Smooth muscle cell of the brain vasculature (primary cell): ENCODE measurements at regions not wholly inside any gene's neighbourhood (a gene's known extent, or its start where the extent isn't known, plus 50 kb on each side); places are given as distances from the start of the nearest gene placed in this dataset.
"Not testable (repeated sequence)": the region's sequence is repeated elsewhere in the genome, so short reads cannot be mapped to it uniquely, and the experiment has no call there.

Experiments used
- DNase-seq: peaks from one replicate; pipeline ENCODE4 v3.0.0-alpha.2; 2012; ENCODE audit warnings: low read depth, low spot score

DNA sequence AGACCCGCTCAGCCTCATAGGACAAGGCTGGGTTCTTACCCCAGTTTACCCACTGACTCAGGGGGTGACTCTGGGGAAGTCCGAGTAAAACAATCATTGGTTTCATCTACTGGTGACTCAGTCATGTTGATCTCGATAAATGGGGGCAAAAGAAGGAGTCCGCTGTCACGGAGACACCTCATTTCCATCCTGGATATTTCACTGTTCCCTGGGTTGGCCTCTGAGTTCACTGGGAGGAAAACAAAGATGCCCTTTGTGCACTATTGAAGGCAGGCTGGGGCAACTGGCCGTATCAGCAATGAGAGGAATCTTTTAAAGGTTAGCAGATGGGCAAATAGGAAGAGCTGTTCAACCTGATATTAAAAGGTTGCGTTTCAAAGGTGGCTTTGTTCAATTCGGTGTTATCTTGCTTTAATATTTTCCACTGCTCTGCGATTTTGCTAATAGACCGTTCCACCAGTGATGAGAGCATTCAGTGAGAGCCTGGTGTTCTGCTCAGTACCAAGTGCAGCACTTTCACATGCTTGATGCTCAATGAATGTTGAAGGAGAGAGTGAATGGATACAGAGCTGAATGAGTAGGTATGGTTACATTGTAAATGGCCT lies 110.2 kb upstream of the EGFLAM start:
- DNase-seq: no peak

DNA sequence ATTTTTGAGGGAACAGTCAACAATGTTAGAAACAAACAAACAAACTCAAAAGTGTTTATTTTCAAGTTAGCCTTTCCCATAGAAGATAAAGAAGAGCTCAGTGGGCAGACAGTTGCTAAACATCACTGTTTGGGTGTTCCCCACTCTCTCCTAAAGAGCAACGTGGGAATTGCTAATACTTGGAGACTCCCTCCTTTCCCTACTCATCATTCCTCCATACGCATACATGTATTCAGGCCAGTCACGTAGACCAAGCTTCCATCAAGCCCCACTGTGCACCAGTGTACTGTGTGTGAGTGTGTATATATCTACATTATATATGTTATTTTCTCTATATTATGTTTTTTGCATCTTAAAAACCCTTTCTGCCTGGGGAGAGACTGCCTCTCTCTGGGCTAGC lies 115.0 kb upstream of the EGFLAM start:
- DNase-seq: no peak

DNA sequence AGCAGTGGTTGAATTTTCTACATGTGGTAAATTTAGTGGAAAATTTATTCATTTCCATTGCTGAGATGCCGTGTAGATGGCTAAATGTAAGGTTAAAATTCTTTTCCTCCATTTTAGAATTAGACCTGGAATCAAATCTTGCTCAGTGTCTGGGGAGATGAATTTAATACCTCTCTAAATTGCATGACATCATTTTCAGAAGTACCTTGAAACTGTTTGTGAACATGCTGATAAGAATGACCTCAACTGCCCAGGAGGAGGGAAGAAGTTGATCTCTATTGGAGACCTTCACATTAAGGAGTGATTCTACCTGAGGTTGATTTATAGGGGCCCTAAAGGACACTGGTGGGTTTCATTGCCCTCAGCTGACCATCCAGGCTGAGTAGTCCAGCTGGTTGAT lies 116.7 kb upstream of the EGFLAM start:
- DNase-seq: no peak

DNA sequence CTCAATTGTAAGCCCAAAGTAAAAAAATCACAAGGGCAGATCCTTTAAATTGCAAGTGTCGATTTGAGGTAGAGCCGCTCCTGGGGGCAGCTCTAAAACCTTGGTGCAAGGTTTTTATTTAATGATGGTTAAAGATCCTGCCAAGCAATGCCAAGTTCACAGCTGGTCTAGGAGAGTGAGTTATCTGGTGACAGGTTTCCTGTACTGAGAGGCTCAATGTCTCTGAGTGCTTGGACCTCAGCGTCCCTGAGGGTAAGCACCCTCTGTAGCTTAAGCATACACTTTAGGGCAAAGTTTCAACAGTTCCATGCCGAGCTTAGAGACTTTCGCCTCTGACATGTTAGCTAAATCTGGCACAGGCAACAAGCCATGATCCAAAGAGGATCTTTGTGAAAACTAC lies 119.8 kb upstream of the EGFLAM start:
- no peak for DNase-seq

DNA sequence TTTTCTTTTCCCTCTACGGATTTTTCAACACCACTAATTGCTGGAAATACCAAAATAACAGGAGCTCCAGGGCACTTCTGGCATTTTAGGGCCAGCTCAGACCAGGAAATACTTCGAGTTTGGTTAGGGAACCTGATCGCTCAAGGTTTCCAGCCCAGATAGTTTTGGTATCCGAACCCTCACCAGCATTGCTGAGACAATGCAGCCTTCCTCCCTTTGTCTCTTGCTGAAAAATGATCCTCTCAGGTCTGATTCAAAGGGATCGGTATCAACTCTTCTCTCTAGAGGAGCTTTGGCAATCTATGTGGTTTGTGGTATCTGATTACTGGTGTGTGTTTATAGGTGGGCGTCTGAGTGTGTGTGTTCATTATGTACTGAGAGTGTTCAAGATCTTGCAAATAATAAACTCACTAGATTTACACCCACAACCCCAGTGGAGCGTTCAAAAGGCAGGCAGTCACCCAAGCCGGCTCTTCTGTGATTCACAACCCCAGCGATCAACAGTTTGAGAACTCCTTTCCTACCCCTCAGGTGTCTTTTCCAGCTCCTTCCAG lies 122.8 kb upstream of the EGFLAM start:
- DNase-seq: no peak

DNA sequence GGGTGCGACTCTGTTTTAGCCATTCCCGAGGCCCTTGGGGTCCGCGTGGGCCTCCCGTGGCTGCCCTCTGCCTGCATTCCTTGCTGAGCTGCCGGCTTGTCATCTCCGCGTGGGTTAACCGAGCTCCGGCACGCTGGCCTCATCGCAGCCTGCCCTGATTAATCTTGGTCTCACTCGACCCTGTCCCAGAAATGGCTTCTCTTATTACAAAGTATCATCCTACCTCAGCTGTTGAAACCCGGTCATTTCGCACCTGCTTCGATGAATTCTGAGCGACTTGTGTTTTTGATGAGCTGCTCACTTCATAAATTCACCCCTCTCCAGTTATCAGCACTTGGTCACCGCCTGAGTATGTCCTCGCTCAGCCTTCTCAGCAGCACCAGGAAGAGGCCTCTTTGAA lies 123.5 kb upstream of the EGFLAM start:
- DNase-seq: no peak

DNA sequence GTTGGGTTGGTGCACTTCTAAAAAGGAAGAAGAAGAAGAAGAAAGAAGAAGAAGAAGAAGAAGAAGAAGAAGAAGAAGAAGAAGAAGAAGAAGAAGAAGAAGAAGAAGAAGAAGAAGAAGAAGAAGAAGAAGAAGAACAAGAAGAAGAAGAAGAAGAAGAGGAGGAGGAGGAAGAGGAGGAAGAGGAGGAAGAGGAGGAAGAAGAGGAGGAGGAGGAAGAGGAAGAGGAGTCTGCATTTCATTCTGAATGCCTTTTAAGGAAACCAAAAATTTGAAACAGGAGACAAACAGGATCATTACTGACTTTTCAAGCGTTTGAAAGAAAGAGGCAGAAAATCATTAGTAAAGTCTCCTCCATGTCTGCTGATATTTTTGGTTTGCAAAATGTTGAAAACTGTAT lies 124.1 kb upstream of the EGFLAM start:
- not testable (repeated sequence) for DNase-seq

DNA sequence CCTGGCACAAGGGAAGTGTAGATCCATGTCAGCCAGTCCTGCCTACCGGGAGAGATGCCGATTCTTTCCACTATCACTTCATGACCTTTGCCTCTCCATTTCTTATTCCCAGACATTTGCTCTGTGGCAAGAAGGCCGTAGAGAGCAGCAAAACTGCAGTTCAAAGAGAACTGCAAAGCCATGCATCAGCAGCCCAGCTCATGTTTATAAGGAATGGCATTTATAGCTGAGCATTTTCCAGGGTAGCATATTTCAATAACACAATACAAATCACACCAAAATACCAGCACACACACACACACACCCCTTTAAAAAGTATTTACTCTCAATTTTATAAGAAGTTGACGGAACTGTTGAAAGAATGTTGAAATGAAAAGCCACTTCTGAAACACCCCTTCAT lies 126.7 kb upstream of the EGFLAM start:
- DNase-seq: no peak

DNA sequence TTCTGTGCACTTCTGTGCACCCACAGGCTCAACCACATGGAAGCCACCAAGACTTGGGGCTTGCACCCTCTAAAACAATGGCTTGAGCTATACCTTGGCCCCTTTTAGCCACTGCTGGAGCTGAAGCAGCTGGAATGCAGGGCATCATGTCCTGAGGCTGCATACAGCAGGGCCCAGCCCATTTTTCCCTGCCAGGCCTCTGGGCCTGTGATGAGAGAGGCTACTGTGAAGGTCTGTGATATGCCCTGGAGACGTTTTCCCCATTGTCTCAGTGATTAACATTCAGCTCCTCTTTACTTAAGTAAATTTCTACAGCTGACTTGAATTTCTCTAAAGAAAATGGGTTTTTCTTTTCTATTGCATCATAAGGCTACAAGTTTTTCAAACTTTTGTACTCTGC lies 134.0 kb upstream of the EGFLAM start:
- no peak for DNase-seq

DNA sequence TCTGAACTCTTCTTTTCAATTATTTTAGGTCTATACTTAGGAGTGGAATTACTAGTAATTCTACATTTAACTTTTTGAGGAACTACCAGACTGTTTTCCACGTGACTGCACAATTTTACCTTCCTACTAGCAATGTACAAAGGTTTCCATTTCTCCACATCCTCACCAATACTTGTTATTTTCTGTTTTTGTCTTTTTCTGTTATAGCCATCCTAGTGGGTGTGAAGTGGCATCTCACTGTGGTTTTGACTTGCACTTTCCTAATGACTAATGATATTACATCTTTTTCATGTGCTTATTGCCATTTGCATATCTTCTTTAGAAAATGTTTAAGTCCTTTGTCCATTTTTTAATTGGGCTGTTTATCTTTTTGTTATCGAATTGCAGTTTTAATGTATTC lies 136.9 kb upstream of the EGFLAM start:
- DNase-seq: no peak

DNA sequence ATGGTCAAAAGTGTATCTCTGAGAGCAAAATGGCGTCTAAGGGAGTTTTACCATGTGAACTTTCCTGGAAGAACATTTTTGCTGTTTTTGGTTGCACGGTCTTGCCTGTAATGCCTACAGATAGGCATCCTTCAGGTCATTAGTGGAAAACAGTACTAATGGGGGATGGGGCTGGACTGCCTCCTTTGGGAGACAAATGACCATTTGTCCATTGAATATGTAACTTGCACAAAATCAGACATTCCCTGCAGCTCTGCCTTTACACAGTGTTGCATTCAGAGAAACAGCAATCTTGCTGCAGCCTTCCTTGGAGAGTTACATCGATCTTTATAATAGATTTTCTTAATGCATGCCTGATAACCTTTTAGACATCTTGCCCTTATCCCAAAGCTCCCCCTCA lies 138.5 kb upstream of the EGFLAM start:
- no peak for DNase-seq

DNA sequence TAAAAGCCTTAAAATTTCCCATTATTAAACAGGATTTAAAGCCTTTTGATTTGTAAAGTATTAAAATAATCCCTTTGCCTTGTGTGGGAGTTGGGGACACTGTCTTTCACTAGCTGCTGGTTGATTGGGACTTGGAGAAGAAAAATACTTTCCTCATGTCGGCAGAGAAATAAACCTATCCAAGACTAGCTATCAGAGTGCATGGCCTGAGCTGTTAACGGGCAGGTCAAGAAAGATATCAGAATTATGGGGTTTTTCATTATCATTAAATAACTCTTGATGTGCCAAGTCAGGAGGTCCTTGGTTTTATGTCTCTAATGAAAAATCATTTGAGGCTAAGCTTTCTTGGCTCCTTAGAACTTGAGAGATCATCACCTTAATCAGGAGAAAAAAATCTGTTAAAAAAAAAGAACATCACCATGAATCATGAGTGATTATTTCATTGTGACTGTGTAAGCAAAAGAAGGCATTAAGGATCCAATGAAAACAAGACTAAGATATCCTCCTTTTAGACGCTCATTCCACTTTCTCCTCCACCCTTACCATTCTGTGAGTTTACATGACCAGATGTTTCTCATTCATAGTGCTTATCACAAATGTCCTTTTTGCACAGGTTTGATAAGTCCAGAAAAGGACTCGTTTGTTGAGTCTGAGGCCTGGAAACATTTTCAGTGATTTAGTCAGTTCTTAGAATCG lies 140.4 kb upstream of the EGFLAM start:
- DNase-seq: no peak

DNA sequence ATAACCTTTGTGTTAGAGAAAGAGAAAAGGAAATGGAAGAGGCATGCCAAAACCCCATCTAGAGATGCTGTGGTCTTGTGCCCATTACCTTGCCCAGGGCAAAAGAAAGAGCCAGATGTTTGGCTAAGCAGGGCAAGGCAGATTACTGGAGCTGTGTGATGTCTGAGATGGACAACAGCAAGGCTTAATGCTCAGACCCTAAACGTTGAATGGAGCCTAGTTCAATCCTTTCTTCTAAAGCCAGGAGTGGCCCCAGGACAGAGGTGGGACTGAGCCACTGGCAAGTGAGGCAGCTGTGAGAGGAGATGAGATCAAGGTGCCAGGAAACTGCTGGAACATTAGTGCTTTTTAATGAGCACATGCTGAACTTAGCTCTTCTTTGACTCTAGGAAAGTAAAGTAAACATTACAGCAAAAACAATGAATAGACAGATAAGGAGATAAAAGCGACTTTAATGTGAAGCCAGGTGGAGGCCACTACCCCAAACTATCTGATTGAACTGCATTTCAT lies 143.0 kb upstream of the EGFLAM start:
- DNase-seq: no peak

DNA sequence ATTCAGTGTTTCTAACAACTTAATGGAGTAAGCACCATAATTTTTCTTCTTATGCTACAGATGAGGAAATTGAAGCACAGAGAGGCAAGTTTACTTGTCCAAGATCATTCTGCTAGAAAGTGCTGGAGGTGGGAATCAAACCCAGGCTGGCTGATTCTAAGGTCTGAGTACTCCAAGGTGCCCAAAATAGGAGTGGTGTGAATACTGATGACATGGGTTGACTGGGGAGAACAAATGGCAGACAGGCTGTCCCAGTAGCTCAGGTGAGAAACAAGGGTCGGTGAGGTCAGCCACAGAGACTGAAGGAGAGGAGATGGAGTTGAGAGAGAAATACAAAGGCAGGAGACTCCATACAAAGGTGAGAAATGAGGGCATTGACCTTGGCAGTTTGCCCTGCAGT lies 144.5 kb upstream of the EGFLAM start:
- DNase-seq: no peak

DNA sequence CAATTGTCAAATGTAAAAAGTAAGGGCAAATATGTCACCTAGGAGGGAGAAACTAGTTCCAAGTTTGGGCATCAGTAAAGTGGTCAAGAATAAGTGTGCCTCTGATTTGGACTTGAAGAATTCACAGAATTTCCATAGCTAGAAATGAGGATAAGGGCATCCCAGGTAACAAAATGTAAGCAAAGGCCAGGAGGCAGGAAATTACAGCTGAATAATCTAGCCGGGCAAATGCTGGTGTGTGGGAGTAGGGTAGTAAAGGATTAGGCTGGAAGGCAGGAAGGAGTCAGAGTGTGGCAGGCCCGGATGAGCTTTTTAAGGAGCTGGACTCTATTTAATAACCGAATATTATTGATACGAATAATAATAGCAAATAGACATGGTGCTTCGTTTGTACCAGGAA lies 144.9 kb upstream of the EGFLAM start:
- DNase-seq: no peak

DNA sequence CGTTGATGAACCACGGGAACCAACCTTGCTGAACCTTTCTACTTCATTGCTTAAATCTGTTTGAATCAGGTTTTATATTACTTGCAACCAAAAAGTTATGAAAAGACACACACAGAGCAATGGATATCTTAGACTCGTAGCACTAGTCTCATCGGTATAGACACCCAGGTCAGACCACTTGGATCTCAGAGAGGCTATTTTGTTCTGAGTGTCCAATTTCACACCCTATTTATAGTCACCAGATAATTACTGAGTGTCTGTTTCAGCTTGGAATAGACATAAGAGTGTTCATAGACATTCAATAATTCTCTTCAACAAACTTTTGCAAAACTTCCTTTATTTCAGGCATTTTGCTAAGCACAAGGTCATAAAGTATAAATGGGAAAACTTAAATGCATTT lies 145.4 kb upstream of the EGFLAM start:
- DNase-seq: no peak

DNA sequence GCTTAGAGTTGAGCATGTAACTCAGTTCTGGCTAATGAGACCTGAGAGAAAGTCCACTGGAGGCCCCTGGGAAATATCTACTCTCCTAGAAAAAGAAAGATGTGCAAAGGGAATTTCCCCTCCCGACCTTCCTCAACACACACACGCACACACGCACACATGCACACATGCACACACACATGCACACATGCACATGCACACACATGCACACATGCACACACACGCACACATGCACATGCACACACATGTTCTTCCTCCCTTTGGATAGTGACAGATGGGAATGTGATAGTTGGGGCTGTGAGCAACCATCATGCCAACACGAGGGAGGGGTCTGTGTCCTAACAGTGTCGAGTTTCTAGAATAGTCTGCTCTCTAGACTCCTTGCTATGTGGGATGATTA lies 148.2 kb upstream of the EGFLAM start:
- no peak for DNase-seq

DNA sequence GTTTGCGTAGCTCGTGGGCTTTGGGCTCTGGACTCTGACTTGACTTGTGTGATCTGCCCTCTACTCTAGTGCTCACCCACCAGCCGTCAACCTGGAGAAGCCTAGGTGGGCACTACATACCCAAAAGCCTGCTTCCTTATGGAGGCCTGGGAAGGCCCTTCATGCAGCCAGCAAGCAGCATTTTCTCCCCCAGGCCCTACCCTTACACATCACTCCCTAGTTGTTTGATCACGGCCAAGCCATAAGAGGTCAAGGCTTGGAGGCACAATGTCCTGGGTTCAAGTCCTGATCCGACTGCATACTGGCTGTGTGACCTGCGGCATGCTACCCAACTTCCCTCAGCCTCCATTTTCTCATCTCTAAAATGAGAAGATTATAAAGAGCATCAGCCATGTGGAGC lies 151.3 kb upstream of the EGFLAM start:
- DNase-seq: no peak

DNA sequence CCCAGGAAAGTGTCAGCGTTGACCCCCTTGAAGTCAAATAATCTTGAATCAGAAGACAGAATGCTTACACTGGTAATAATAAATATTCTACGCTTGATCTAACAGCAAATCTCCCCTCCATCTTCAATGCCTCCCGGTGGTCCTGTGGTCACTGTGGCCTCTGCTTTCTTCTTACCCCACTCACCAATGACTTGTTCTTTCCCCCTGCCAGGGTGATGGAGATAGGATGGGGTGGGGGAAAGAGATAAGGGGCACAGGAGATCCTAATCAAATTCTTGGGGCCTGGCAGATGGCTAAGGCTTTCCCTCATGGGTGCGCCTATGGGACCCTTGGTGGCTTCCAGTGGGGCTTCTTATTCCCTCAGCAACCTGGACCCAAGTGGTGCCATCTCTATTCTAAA lies 152.6 kb upstream of the EGFLAM start:
- no peak for DNase-seq

DNA sequence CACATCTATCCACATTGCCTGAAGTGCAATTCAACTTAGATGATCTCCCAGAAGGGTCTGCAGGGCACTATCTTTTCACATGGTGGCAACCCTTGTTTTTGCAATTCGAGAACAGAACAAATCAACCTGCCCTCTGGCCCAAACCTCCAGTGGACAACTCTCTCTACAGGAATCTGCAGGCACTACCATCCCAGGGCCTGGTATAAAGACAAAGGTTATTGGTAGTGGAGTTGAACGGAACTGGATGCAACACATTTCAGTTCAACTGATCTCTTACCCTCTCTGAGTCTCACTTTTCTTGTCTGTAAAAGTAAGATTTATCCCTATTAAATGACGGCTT lies 153.2 kb upstream of the EGFLAM start:
- DNase-seq: no peak

DNA sequence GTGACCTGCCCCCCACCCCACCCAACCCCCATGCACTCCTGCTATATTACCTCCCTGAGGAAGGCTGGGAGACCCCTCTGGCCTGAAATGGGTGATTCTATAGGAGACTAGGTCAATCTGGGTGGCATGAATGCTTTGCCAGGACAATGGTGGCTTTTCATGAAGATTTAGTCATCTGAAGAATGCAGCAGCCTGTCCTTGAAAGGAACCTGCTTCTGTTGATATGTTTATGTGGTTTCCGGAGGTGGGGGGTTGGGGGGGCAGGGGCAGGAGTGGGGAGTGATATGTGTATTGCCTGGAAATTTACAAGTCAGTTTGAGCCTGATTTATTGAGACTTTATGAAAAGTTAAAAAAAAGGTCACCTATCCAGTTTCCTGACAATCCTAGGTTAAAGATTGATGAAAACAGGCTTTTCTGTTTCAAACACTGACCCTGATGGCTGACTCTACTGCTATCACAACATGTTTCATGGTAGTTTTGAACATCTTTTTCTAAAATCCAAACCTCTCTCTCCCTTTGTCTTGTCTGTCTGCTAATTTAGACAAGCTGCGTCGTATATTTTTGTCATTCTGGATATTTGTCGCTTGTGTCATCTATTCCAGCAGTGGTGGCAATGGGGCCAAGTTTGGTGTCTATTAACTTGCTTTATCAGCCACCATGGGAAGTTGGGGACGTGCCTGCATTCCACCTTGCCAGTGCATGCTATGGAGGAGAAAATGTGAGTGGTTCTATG lies 153.7 kb upstream of the EGFLAM start:
- DNase-seq: no peak

DNA sequence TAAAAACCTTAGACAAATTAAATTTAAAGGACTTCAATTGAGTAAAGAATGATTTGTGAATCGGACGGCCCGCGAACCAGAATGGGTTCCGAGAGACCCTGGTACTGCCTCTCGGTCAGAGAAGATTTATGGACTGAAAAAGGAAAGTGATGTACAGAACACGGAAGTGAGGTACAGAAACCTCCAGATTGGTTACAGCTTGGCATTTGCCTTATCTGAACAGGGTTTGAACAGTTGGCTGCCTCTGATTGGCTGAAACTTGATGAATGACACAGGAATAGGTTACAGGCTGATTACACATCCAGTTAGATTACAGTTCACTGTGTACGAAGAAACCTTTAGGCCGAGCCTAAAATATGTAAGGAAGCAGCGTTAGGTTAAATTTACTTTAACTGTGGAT lies 156.5 kb upstream of the EGFLAM start:
- no peak for DNase-seq
